ENCODE measurements at regions not wholly inside any gene's neighbourhood (a gene's known extent, or its start where the extent isn't known, plus 50 kb on each side); places are given as distances from the start of the nearest gene placed in this dataset.

- DNase-seq (ENCODE audit: low spot score in 2 of 2), result no peak
- TF ChIP-seq POLR2A (IDR thresholded peaks at IDR 0.05) (no peak), CTCF (IDR thresholded peaks at IDR 0.05) (no peak)
- 61 to 66% methylated on average over 1 of the region's 1 CpG for WGBS, 2 donors
- intact Hi-C loops (cut with DNase I; ENCODE audit: low total_unique reads), result loop anchor here (10.0 kb wide), 1 partner anchor 470 kb away; no protein-coding TSS in a partner anchor
- no peak overlapping the region for H3K4me3 ChIP-seq (ENCODE audit: low read depth, poor library complexity, severe bottlenecking)
Measured at GRCh38 chr18:28404694-28405093, 227.8 kb upstream of the CDH2 start.

GRCh38 chr18:28399781-28400362, 222.9 kb upstream of the CDH2 start:
- intact Hi-C loops (cut with DNase I; ENCODE audit: low total_unique reads), result loop anchor here (10.0 kb wide), 1 partner anchor 475 kb away; no protein-coding TSS in a partner anchor
- no peak overlapping the region for H3K4me3 ChIP-seq (ENCODE audit: low read depth, poor library complexity, severe bottlenecking)
- 52 to 61% methylated on average over 5 of the region's 5 CpGs for WGBS, 2 donors
- no peak for DNase-seq (ENCODE audit: low spot score in 2 of 2)
- TF ChIP-seq POLR2A (IDR thresholded peaks at IDR 0.05), result no peak
- TF ChIP-seq CTCF (IDR thresholded peaks at IDR 0.05), result no peak

- no peak for TF ChIP-seq POLR2A (IDR thresholded peaks at IDR 0.05)
- WGBS, 2 donors, result 38 to 52% methylated on average over 1 of the region's 1 CpG
- intact Hi-C loops (cut with DNase I; ENCODE audit: low total_unique reads), result no loop called here
- no peak for DNase-seq (ENCODE audit: low spot score in 2 of 2)
- no peak overlapping the region for H3K4me3 ChIP-seq (ENCODE audit: low read depth, poor library complexity, severe bottlenecking)
Measured at GRCh38 chr18:28398471-28398870, 221.5 kb upstream of the CDH2 start.

GRCh38 chr18:28390022-28390421, 213.1 kb upstream of the CDH2 start:
- intact Hi-C loops (cut with DNase I; ENCODE audit: low total_unique reads), result no loop called here
- no peak for DNase-seq (ENCODE audit: low spot score in 2 of 2)
- H3K4me3 ChIP-seq (ENCODE audit: low read depth, poor library complexity, severe bottlenecking), result no peak overlapping the region
- TF ChIP-seq CTCF (IDR thresholded peaks at IDR 0.05) (no peak), POLR2A (IDR thresholded peaks at IDR 0.05) (no peak)

- intact Hi-C loops (cut with DNase I; ENCODE audit: low total_unique reads), result no loop called here
- 66 to 72% methylated on average over 3 of the region's 3 CpGs for WGBS, 2 donors
- no peak for TF ChIP-seq POLR2A (IDR thresholded peaks at IDR 0.05)
- TF ChIP-seq CTCF (IDR thresholded peaks at IDR 0.05), result no peak
Measured at GRCh38 chr18:28382215-28382879, 205.4 kb upstream of the CDH2 start.

GRCh38 chr18:28372186-28372585, 195.3 kb upstream of the CDH2 start:
- no peak for DNase-seq (ENCODE audit: low spot score in 2 of 2)
- intact Hi-C loops (cut with DNase I; ENCODE audit: low total_unique reads), result no loop called here
- WGBS, 2 donors, result 51 to 67% methylated on average over 4 of the region's 4 CpGs
- no peak overlapping the region for H3K4me3 ChIP-seq (ENCODE audit: low read depth, poor library complexity, severe bottlenecking)
- TF ChIP-seq POLR2A (IDR thresholded peaks at IDR 0.05) (no peak), CTCF (IDR thresholded peaks at IDR 0.05) (no peak)

More at GRCh38 chr18:28382215-28382879, 205.4 kb upstream of the CDH2 start:
- no peak for DNase-seq (ENCODE audit: low spot score in 2 of 2)
- H3K4me3 ChIP-seq (ENCODE audit: low read depth, poor library complexity, severe bottlenecking), result no peak overlapping the region

All from lower leg skin (tissue), 4 donors.